Caco-2 (cell line): ENCODE measurements at regions not wholly inside any gene's neighbourhood (a gene's known extent, or its start where the extent isn't known, plus 50 kb on each side); places are given as distances from the start of the nearest gene placed in this dataset.

Experiments
- BruUV-seq: library from RNA; stranded (reverse); fragments of 400-500 nt; replicated peaks from 2 replicates; lab custom pipeline; 2021; lab: Mats Ljungman, UMichigan
- CTCF ChIA-PET: fragments of 300-600 bp; sonication (Branson Sonifier 250); formaldehyde crosslinking; loops from one replicate; lab custom pipeline; 2022; ENCODE audit warnings: antibody characterized with exemption; lab: Charles Lee
- POLR2A ChIA-PET: fragments of 300-600 bp; sonication (Branson Sonifier 250); formaldehyde crosslinking; loops from one replicate; lab custom pipeline; 2022; ENCODE audit warnings: antibody characterized with exemption; lab: Charles Lee
- DNase-seq, 2 experiments: peaks; one replicate each; pipeline versions ENCODE4 v3.0.0 to v3.0.0-alpha.2; 2020 to 2022
- H3K27me3 ChIP-seq: replicated peaks from 2 replicates; pipeline ENCODE4 v1.6.0; 2011; ENCODE audit warnings: low read length; ENCODE audit not compliant: control insufficient read depth, insufficient read depth
- H3K36me3 ChIP-seq: 2 replicates; pipeline ENCODE4 v1.5.1; 2011; ENCODE audit warnings: low read length; ENCODE audit not compliant: control insufficient read depth, insufficient read depth
- H3K4me1 ChIP-seq: fragments of 250-450 bp; sonication (Bioruptor Pico); 2 replicates; pipeline ENCODE4 v1.5.1; 2020; ENCODE audit warnings: mild to moderate bottlenecking
- H3K4me3 ChIP-seq: 2 replicates; pipeline ENCODE4 v1.5.1; 2011; ENCODE audit warnings: low read depth, mild to moderate bottlenecking, control low read depth, low read length
- H3K9me3 ChIP-seq: fragments of 250-450 bp; sonication (Bioruptor Pico); 2 replicates; pipeline ENCODE4 v1.5.1; 2020; ENCODE audit warnings: mild to moderate bottlenecking, moderate library complexity
- H3K27ac Mint-ChIP-seq: one replicate; pipeline ENCODE4 v1.8.0; 2022; ENCODE audit warnings: mixed read lengths; ENCODE audit not compliant: unreplicated experiment
- H3K27me3 Mint-ChIP-seq: one replicate; pipeline ENCODE4 v1.8.0; 2022; ENCODE audit warnings: mixed read lengths; ENCODE audit not compliant: insufficient read depth, unreplicated experiment
- H3K36me3 Mint-ChIP-seq: one replicate; pipeline ENCODE4 v1.8.0; 2022; ENCODE audit warnings: mild to moderate bottlenecking, mixed read lengths; ENCODE audit not compliant: insufficient read depth, unreplicated experiment
- H3K4me1 Mint-ChIP-seq: one replicate; pipeline ENCODE4 v1.8.0; 2022; ENCODE audit warnings: low read depth, mixed read lengths; ENCODE audit not compliant: unreplicated experiment
- H3K4me3 Mint-ChIP-seq: one replicate; pipeline ENCODE4 v1.8.0; 2022; ENCODE audit warnings: mild to moderate bottlenecking, moderate library complexity, mixed read lengths; ENCODE audit not compliant: unreplicated experiment
- H3K9me3 Mint-ChIP-seq: one replicate; pipeline ENCODE4 v1.8.0; 2022; ENCODE audit warnings: mixed read lengths; ENCODE audit not compliant: unreplicated experiment
- intact Hi-C: fragments of 100-400 bp; cut with micrococcal nuclease; formaldehyde crosslinking; loops from one replicate; pipeline ENCODE4 v1.10.0; 2022; ENCODE audit not compliant: unreplicated experiment
- TF ChIP-seq, protein P1 (sequence below), 2 experiments: fragments of 200-600 bp in 1 of 2; IDR thresholded peaks; 1 replicate in 1 of 2; 2 replicates in 1 of 2; pipeline versions ENCODE4 v1.5.1 to v1.8.0; 2011 to 2022; ENCODE audit warnings: antibody characterized with exemption in 1 of 2, control low read depth in 1 of 2, inconsistent platforms in 1 of 2, low read depth in 1 of 2, low read length in 1 of 2, mild to moderate bottlenecking in 1 of 2, moderate library complexity in 1 of 2; ENCODE audit not compliant: insufficient read depth in 1 of 2, severe bottlenecking in 1 of 2, unreplicated experiment in 1 of 2

DNA sequence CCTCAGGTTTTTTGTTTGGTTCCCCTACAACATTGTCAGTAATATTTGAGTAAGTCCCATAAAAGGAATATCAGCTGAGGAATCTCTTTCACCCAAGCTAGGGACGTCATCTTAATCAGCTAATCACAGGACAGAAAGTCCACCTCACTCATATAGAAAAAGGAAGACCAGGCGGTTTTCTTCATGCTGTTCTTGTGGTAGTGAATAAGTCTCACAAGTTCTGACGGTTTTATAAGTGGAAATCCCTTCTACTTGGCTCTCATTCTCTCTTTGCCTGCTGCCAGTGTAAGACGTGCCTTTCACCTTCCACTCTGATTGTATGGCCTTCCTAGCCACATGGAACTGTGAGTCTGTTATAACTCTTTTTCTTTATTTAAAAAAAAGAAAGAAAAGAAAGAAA, 308.1 kb upstream of the PFKP start:
- Mint-ChIP-seq H3K27ac (no peak overlapping the region), H3K27me3 (peaks cover 23% of the 10 kb centered on the region), H3K4me1 (no peaks in the 10 kb centered on the region), H3K36me3 (no peaks in the 10 kb centered on the region), H3K9me3 (peaks cover 15% of the 10 kb centered on the region), H3K4me3 (no peak overlapping the region)
- intact Hi-C loops: no loop called here
- DNase-seq: no peak
- Histone ChIP-seq H3K4me3 (no peak overlapping the region), H3K4me1 (no peaks in the 10 kb centered on the region), H3K36me3 (no peaks in the 10 kb centered on the region), H3K9me3 (peaks cover 4% of the 10 kb centered on the region), H3K27me3 (no peaks in the 10 kb centered on the region)
- BruUV-seq: no TSS peak
- POLR2A ChIA-PET: no interaction called here
- CTCF ChIA-PET: no interaction called here
- TF ChIP-seq, protein P1, sequence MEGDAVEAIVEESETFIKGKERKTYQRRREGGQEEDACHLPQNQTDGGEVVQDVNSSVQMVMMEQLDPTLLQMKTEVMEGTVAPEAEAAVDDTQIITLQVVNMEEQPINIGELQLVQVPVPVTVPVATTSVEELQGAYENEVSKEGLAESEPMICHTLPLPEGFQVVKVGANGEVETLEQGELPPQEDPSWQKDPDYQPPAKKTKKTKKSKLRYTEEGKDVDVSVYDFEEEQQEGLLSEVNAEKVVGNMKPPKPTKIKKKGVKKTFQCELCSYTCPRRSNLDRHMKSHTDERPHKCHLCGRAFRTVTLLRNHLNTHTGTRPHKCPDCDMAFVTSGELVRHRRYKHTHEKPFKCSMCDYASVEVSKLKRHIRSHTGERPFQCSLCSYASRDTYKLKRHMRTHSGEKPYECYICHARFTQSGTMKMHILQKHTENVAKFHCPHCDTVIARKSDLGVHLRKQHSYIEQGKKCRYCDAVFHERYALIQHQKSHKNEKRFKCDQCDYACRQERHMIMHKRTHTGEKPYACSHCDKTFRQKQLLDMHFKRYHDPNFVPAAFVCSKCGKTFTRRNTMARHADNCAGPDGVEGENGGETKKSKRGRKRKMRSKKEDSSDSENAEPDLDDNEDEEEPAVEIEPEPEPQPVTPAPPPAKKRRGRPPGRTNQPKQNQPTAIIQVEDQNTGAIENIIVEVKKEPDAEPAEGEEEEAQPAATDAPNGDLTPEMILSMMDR (IDR thresholded peaks at IDR 0.05; ENCODE audit: insufficient read depth in 1 of 2, low read depth in 1 of 2, low read length in 1 of 2, severe bottlenecking in 1 of 2, unreplicated experiment in 1 of 2): no peak

GRCh38 chr10:2754943-2755342, 312.4 kb upstream of the PFKP start:
- no peak overlapping the region for H3K4me3 ChIP-seq
- ChIA-PET POLR2A (no interaction called here), CTCF (no interaction called here)
- H3K9me3 ChIP-seq: no peaks in the 10 kb centered on the region
- H3K27ac Mint-ChIP-seq: no peak overlapping the region
- TF ChIP-seq, protein P1 (IDR thresholded peaks at IDR 0.05; ENCODE audit: insufficient read depth in 1 of 2, low read depth in 1 of 2, low read length in 1 of 2, severe bottlenecking in 1 of 2, unreplicated experiment in 1 of 2): no peak
- no peaks in the 10 kb centered on the region for H3K27me3 ChIP-seq
- no TSS peak for BruUV-seq
- no peak for DNase-seq
- H3K36me3 ChIP-seq: no peaks in the 10 kb centered on the region
- intact Hi-C loops: no loop called here
- peaks cover 6% of the 10 kb centered on the region for H3K9me3 Mint-ChIP-seq
- no peaks in the 10 kb centered on the region for H3K4me1 ChIP-seq
- H3K4me1 Mint-ChIP-seq: no peaks in the 10 kb centered on the region
- peaks cover 10% of the 10 kb centered on the region for H3K27me3 Mint-ChIP-seq
- no peak overlapping the region for H3K4me3 Mint-ChIP-seq
- no peaks in the 10 kb centered on the region for H3K36me3 Mint-ChIP-seq

GRCh38 chr10:2748287-2748686, 319.1 kb upstream of the PFKP start:
- Mint-ChIP-seq H3K36me3 (no peaks in the 10 kb centered on the region), H3K4me3 (no peak overlapping the region)

More at GRCh38 chr10:2748287-2748686, 319.1 kb upstream of the PFKP start:
- Histone ChIP-seq H3K36me3 (no peaks in the 10 kb centered on the region), H3K4me1 (no peaks in the 10 kb centered on the region), H3K27me3 (no peaks in the 10 kb centered on the region), H3K9me3 (no peaks in the 10 kb centered on the region), H3K4me3 (no peak overlapping the region)
- ChIA-PET POLR2A (no interaction called here), CTCF (no interaction called here)
- intact Hi-C loops: no loop called here
- Mint-ChIP-seq H3K27ac (no peak overlapping the region), H3K27me3 (peaks cover 30% of the 10 kb centered on the region), H3K9me3 (no peaks in the 10 kb centered on the region), H3K4me1 (no peaks in the 10 kb centered on the region)
- DNase-seq: no peak
- TF ChIP-seq, protein P1 (IDR thresholded peaks at IDR 0.05; ENCODE audit: insufficient read depth in 1 of 2, low read depth in 1 of 2, low read length in 1 of 2, severe bottlenecking in 1 of 2, unreplicated experiment in 1 of 2): no peak
- no TSS peak for BruUV-seq
